ENCODE measurements at regions not wholly inside any gene's neighbourhood (a gene's known extent, or its start where the extent isn't known, plus 50 kb on each side); places are given as distances from the start of the nearest gene placed in this dataset.

DNA sequence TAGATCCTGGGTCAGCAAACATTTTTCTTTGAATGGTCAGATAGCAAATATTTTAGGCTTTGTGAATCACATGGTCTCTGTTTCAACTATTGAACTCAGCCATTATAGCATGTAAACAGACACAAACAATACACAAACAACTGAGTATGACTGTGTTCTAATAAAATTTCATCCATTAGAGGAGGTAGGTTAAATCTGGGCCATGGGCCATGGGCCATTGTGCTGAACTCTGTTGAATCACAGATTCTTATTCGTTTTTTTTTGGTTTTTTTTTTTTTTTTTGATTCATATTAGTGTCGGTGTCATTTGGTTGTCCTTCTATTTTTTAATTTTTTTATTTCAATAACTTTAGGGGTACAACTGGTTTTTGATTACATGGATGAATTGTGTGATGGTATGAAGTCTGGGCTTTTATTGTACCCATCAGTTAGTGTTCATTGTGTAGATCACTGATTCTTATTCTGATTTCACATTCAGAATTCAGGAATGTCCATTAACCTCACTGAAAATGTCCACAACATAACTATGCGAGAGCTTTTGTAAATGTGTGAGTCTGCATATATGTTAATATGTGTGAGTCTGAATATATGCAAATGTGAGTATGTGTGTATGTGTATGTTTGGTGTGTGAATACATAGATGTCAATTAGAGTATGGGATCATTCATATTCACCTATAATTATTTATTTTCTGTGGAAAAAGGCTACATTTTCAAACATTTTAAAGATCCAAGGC lies 443.7 kb upstream of the GRM3 start (continued):
- TF ChIP-seq, protein P1, sequence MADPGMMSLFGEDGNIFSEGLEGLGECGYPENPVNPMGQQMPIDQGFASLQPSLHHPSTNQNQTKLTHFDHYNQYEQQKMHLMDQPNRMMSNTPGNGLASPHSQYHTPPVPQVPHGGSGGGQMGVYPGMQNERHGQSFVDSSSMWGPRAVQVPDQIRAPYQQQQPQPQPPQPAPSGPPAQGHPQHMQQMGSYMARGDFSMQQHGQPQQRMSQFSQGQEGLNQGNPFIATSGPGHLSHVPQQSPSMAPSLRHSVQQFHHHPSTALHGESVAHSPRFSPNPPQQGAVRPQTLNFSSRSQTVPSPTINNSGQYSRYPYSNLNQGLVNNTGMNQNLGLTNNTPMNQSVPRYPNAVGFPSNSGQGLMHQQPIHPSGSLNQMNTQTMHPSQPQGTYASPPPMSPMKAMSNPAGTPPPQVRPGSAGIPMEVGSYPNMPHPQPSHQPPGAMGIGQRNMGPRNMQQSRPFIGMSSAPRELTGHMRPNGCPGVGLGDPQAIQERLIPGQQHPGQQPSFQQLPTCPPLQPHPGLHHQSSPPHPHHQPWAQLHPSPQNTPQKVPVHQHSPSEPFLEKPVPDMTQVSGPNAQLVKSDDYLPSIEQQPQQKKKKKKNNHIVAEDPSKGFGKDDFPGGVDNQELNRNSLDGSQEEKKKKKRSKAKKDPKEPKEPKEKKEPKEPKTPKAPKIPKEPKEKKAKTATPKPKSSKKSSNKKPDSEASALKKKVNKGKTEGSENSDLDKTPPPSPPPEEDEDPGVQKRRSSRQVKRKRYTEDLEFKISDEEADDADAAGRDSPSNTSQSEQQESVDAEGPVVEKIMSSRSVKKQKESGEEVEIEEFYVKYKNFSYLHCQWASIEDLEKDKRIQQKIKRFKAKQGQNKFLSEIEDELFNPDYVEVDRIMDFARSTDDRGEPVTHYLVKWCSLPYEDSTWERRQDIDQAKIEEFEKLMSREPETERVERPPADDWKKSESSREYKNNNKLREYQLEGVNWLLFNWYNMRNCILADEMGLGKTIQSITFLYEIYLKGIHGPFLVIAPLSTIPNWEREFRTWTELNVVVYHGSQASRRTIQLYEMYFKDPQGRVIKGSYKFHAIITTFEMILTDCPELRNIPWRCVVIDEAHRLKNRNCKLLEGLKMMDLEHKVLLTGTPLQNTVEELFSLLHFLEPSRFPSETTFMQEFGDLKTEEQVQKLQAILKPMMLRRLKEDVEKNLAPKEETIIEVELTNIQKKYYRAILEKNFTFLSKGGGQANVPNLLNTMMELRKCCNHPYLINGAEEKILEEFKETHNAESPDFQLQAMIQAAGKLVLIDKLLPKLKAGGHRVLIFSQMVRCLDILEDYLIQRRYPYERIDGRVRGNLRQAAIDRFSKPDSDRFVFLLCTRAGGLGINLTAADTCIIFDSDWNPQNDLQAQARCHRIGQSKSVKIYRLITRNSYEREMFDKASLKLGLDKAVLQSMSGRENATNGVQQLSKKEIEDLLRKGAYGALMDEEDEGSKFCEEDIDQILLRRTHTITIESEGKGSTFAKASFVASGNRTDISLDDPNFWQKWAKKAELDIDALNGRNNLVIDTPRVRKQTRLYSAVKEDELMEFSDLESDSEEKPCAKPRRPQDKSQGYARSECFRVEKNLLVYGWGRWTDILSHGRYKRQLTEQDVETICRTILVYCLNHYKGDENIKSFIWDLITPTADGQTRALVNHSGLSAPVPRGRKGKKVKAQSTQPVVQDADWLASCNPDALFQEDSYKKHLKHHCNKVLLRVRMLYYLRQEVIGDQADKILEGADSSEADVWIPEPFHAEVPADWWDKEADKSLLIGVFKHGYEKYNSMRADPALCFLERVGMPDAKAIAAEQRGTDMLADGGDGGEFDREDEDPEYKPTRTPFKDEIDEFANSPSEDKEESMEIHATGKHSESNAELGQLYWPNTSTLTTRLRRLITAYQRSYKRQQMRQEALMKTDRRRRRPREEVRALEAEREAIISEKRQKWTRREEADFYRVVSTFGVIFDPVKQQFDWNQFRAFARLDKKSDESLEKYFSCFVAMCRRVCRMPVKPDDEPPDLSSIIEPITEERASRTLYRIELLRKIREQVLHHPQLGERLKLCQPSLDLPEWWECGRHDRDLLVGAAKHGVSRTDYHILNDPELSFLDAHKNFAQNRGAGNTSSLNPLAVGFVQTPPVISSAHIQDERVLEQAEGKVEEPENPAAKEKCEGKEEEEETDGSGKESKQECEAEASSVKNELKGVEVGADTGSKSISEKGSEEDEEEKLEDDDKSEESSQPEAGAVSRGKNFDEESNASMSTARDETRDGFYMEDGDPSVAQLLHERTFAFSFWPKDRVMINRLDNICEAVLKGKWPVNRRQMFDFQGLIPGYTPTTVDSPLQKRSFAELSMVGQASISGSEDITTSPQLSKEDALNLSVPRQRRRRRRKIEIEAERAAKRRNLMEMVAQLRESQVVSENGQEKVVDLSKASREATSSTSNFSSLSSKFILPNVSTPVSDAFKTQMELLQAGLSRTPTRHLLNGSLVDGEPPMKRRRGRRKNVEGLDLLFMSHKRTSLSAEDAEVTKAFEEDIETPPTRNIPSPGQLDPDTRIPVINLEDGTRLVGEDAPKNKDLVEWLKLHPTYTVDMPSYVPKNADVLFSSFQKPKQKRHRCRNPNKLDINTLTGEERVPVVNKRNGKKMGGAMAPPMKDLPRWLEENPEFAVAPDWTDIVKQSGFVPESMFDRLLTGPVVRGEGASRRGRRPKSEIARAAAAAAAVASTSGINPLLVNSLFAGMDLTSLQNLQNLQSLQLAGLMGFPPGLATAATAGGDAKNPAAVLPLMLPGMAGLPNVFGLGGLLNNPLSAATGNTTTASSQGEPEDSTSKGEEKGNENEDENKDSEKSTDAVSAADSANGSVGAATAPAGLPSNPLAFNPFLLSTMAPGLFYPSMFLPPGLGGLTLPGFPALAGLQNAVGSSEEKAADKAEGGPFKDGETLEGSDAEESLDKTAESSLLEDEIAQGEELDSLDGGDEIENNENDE (IDR thresholded peaks at IDR 0.05; ENCODE audit: insufficient replicate concordance, low read length): no peak
- no peak for TF ChIP-seq BACH1 (IDR thresholded peaks at IDR 0.05; ENCODE audit: low read length)
- TF ChIP-seq JUND (IDR thresholded peaks at IDR 0.05; ENCODE audit: low read length): no peak
- no peak for TF ChIP-seq ASH2L (IDR thresholded peaks at IDR 0.05; ENCODE audit: low read length)
- TF ChIP-seq SIRT6 (IDR thresholded peaks at IDR 0.05; ENCODE audit: low read length): no peak
- TF ChIP-seq, protein P2, sequence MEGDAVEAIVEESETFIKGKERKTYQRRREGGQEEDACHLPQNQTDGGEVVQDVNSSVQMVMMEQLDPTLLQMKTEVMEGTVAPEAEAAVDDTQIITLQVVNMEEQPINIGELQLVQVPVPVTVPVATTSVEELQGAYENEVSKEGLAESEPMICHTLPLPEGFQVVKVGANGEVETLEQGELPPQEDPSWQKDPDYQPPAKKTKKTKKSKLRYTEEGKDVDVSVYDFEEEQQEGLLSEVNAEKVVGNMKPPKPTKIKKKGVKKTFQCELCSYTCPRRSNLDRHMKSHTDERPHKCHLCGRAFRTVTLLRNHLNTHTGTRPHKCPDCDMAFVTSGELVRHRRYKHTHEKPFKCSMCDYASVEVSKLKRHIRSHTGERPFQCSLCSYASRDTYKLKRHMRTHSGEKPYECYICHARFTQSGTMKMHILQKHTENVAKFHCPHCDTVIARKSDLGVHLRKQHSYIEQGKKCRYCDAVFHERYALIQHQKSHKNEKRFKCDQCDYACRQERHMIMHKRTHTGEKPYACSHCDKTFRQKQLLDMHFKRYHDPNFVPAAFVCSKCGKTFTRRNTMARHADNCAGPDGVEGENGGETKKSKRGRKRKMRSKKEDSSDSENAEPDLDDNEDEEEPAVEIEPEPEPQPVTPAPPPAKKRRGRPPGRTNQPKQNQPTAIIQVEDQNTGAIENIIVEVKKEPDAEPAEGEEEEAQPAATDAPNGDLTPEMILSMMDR (IDR thresholded peaks at IDR 0.05; ENCODE audit: control extremely low read depth in 1 of 3, insufficient read depth in 1 of 3, low read depth in 1 of 3, low read length in 3 of 3): no peak

Measured in H1 (cell line).